ENCODE measurements at regions not wholly inside any gene's neighbourhood (a gene's known extent, or its start where the extent isn't known, plus 50 kb on each side); places are given as distances from the start of the nearest gene placed in this dataset.

DNA sequence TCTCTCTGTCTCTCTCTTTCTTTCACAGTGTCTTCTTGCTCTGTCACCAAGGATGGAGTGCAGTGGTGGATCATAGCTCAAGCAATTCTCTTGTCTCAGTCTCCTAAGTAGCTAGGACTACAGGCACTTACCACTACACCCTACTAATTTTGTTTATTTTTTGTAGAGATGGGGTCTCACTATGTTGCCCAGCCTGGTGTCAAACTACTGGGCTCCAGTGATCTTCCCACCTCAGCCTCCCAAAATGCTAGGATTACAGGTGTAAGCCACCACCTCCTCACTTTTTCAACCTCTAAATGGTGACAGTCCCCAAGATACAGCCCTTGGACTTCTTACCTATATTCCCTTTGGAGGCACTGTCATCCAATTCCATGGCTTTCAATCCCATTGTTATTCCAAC, 50.5 kb upstream of the PUM1 start:
- no peaks in the 10 kb centered on the region for H3K27me3 ChIP-seq (replicated peaks in 1 of 2; ENCODE audit: control insufficient read depth in 2 of 2, insufficient read depth in 2 of 2, low read length in 1 of 2)
- in situ Hi-C loops (cut with MboI) (no loop called here), intact Hi-C loops (cut with micrococcal nuclease; ENCODE audit: unreplicated experiment) (no loop called here)
- H3K79me2 ChIP-seq (ENCODE audit: control insufficient read depth, insufficient read depth, low read length): no peaks in the 10 kb centered on the region
- TF ChIP-seq NBN (IDR thresholded peaks at IDR 0.05) (no peak), CBX3 (IDR thresholded peaks at IDR 0.05; ENCODE audit: borderline replicate concordance, low read depth) (no peak), GATAD2B (conservative IDR thresholded peaks at IDR 0.05; ENCODE audit: low read depth) (no peak), SUZ12 (IDR thresholded peaks at IDR 0.05; ENCODE audit: unreplicated experiment) (no peak), CHD2 (IDR thresholded peaks at IDR 0.05; ENCODE audit: borderline replicate concordance, low read depth, low read length) (no peak), ZBED1 (IDR thresholded peaks at IDR 0.05; ENCODE audit: borderline replicate concordance) (no peak), PML (IDR thresholded peaks at IDR 0.05; ENCODE audit: low read length) (no peak), RCOR1 (conservative IDR thresholded peaks at IDR 0.05; ENCODE audit: low read depth, low read length) (no peak), SMAD1 (IDR thresholded peaks at IDR 0.05; ENCODE audit: low read depth, partially characterized antibody) (no peak), CHD4 (IDR thresholded peaks at IDR 0.05) (no peak), MEF2A (IDR thresholded peaks at IDR 0.05; ENCODE audit: insufficient read depth, low read depth, low read length) (no peak), MTA2 (IDR thresholded peaks at IDR 0.05; ENCODE audit: low read depth) (no peak), EP300 (IDR thresholded peaks at IDR 0.05; ENCODE audit: borderline replicate concordance in 1 of 2, control insufficient read depth in 1 of 2, low read depth in 2 of 2, low read length in 2 of 2) (no peak)
- TF ChIP-seq, protein P1, sequence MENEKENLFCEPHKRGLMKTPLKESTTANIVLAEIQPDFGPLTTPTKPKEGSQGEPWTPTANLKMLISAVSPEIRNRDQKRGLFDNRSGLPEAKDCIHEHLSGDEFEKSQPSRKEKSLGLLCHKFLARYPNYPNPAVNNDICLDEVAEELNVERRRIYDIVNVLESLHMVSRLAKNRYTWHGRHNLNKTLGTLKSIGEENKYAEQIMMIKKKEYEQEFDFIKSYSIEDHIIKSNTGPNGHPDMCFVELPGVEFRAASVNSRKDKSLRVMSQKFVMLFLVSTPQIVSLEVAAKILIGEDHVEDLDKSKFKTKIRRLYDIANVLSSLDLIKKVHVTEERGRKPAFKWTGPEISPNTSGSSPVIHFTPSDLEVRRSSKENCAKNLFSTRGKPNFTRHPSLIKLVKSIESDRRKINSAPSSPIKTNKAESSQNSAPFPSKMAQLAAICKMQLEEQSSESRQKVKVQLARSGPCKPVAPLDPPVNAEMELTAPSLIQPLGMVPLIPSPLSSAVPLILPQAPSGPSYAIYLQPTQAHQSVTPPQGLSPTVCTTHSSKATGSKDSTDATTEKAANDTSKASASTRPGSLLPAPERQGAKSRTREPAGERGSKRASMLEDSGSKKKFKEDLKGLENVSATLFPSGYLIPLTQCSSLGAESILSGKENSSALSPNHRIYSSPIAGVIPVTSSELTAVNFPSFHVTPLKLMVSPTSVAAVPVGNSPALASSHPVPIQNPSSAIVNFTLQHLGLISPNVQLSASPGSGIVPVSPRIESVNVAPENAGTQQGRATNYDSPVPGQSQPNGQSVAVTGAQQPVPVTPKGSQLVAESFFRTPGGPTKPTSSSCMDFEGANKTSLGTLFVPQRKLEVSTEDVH (IDR thresholded peaks at IDR 0.05; ENCODE audit: low read depth, partially characterized antibody): no peak
- TF ChIP-seq, protein P2, sequence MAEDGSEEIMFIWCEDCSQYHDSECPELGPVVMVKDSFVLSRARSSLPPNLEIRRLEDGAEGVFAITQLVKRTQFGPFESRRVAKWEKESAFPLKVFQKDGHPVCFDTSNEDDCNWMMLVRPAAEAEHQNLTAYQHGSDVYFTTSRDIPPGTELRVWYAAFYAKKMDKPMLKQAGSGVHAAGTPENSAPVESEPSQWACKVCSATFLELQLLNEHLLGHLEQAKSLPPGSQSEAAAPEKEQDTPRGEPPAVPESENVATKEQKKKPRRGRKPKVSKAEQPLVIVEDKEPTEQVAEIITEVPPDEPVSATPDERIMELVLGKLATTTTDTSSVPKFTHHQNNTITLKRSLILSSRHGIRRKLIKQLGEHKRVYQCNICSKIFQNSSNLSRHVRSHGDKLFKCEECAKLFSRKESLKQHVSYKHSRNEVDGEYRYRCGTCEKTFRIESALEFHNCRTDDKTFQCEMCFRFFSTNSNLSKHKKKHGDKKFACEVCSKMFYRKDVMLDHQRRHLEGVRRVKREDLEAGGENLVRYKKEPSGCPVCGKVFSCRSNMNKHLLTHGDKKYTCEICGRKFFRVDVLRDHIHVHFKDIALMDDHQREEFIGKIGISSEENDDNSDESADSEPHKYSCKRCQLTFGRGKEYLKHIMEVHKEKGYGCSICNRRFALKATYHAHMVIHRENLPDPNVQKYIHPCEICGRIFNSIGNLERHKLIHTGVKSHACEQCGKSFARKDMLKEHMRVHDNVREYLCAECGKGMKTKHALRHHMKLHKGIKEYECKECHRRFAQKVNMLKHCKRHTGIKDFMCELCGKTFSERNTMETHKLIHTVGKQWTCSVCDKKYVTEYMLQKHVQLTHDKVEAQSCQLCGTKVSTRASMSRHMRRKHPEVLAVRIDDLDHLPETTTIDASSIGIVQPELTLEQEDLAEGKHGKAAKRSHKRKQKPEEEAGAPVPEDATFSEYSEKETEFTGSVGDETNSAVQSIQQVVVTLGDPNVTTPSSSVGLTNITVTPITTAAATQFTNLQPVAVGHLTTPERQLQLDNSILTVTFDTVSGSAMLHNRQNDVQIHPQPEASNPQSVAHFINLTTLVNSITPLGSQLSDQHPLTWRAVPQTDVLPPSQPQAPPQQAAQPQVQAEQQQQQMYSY (CRISPR knock-in tag; IDR thresholded peaks at IDR 0.05): no peak
- no peak overlapping the region for H3K27ac ChIP-seq (ENCODE audit: control insufficient read depth, insufficient read depth)
- DNase-seq (ENCODE audit: low read depth, low spot score): no peak
- SMC1A ChIA-PET (ENCODE audit: uncharacterized antibody, unreplicated experiment): no interaction called here
- no peak for ATAC-seq
- POLR2A ChIA-PET: interaction anchor here (0.7 kb wide), 1 partner anchor 82 kb away, joined by 3 read pairs; no protein-coding TSS in a partner anchor
- no peak overlapping the region for H3K4me2 ChIP-seq (ENCODE audit: control insufficient read depth, insufficient read depth)
- RAD21 ChIA-PET (ENCODE audit: unreplicated experiment): no interaction called here
- H4K20me1 ChIP-seq (ENCODE audit: control insufficient read depth, insufficient read depth): no peaks in the 10 kb centered on the region
- H3K9me3 ChIP-seq (replicated peaks; ENCODE audit: control insufficient read depth, insufficient read depth, low read length): no peaks in the 10 kb centered on the region
- no peak for FAIRE-seq
- H3K4me1 ChIP-seq (ENCODE audit: control insufficient read depth, insufficient read depth, low read length): no peaks in the 10 kb centered on the region
- CTCF ChIA-PET: no interaction called here
- H3K36me3 ChIP-seq (ENCODE audit: control insufficient read depth in 2 of 2, insufficient read depth in 2 of 2, low read length in 1 of 2): no peaks in the 10 kb centered on the region
- no peak overlapping the region for H3K9ac ChIP-seq (ENCODE audit: control insufficient read depth, insufficient read depth, low read length)
- H3K4me3 ChIP-seq: no peak overlapping the region
- BruUV-seq (replicated peaks): no TSS peak
- H2AFZ ChIP-seq (ENCODE audit: control insufficient read depth, low read depth, low read length): no peak overlapping the region

Measured in GM12878 (cell line).